ENCODE measurements at regions not wholly inside any gene's neighbourhood (a gene's known extent, or its start where the extent isn't known, plus 50 kb on each side); places are given as distances from the start of the nearest gene placed in this dataset.

- H3K27ac ChIP-seq (ENCODE audit: low read length in 2 of 2) = no peak overlapping the region
- H3K79me2 ChIP-seq (ENCODE audit: control insufficient read depth, insufficient read depth, low read length) = no peaks in the 10 kb centered on the region
- H3K9me3 Mint-ChIP-seq (ENCODE audit: insufficient read depth) = no peaks in the 10 kb centered on the region
- no peaks in the 10 kb centered on the region for H3K4me1 Mint-ChIP-seq
- no peak overlapping the region for H3K4me2 ChIP-seq (replicated peaks; ENCODE audit: low read depth, low read length, poor library complexity, severe bottlenecking)
- no peaks in the 10 kb centered on the region for H3K27me3 Mint-ChIP-seq
- H3K4me3 Mint-ChIP-seq = no peak overlapping the region
- no CpG with 5 or more reads among the region's 3 CpGs for WGBS (ENCODE audit: insufficient coverage)
- ATAC-seq (ENCODE audit: low read depth) (no peak), DNase-seq (no peak)
- H4K20me1 ChIP-seq (ENCODE audit: control insufficient read depth, insufficient read depth, low read length, poor library complexity, severe bottlenecking) = no peaks in the 10 kb centered on the region
- intact Hi-C loops (cut with micrococcal nuclease) = no loop called here
- H3K4me3 ChIP-seq (ENCODE audit: control extremely low read depth in 1 of 5, extremely low read depth in 1 of 5, insufficient read depth in 1 of 5, low read depth in 2 of 5, low read length in 4 of 5) = no peak overlapping the region
- H2AFZ ChIP-seq (ENCODE audit: insufficient read depth, low read depth, low read length, poor library complexity, severe bottlenecking) = no peak overlapping the region
- no peaks in the 10 kb centered on the region for H3K27me3 ChIP-seq (replicated peaks in 1 of 4; ENCODE audit: control extremely low read depth in 1 of 4, control insufficient read depth in 3 of 4, insufficient read depth in 4 of 4, low read length in 3 of 4)
- H3K4me1 ChIP-seq (ENCODE audit: control insufficient read depth in 2 of 2, insufficient read depth in 2 of 2, low read length in 2 of 2) = no peaks in the 10 kb centered on the region
- H3K9me3 ChIP-seq (ENCODE audit: control extremely low read depth in 1 of 3, control insufficient read depth in 2 of 3, insufficient read depth in 1 of 3, low read length in 2 of 3) = no peaks in the 10 kb centered on the region
- no peak overlapping the region for H3K27ac Mint-ChIP-seq
- H3K9ac ChIP-seq (ENCODE audit: low read length) = no peak overlapping the region
- CTCF ChIA-PET = no interaction called here
- POLR2A ChIA-PET = no interaction called here
- no peak for TF ChIP-seq CTCF (IDR thresholded peaks at IDR 0.05)
- no peaks in the 10 kb centered on the region for H3K36me3 ChIP-seq (replicated peaks in 1 of 2; ENCODE audit: control extremely low read depth in 1 of 2, control insufficient read depth in 1 of 2, extremely low read depth in 1 of 2, insufficient read depth in 2 of 2, low read length in 1 of 2)
Measured at GRCh38 chr3:62968128-62968527, 92.9 kb upstream of the CADPS start.

DNA sequence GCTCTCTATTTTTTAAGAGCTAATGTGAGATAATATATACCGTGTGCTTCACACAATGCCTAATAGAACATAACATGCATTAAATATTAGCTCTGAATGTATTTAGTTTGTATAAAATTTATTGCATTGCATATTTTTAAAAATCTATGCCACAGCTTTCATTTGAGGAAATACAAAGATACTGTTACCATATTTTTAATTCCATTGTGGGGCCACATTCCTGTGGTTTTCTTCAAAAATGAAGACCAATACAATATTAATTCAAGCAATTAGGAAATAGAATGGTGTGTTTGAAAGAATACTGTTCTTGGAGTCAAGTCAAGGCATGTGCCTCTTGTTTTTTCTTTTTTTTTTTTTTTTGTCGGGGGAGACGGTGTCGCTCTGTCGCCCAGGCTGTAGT, 95.4 kb upstream of the CADPS start:
- POLR2A ChIA-PET = interaction anchor here (0.6 kb wide), 1 partner anchor 146 kb away, joined by 3 read pairs; no protein-coding TSS in a partner anchor
- CTCF ChIA-PET = no interaction called here

More for the DNA sequence above, 95.4 kb upstream of the CADPS start:
- DNase-seq = no peak
- H3K36me3 ChIP-seq (replicated peaks in 1 of 2; ENCODE audit: control extremely low read depth in 1 of 2, control insufficient read depth in 1 of 2, extremely low read depth in 1 of 2, insufficient read depth in 2 of 2, low read length in 1 of 2) = no peaks in the 10 kb centered on the region
- no peaks in the 10 kb centered on the region for H3K27me3 ChIP-seq (replicated peaks in 1 of 4; ENCODE audit: control extremely low read depth in 1 of 4, control insufficient read depth in 3 of 4, insufficient read depth in 4 of 4, low read length in 3 of 4)
- H3K79me2 ChIP-seq (ENCODE audit: control insufficient read depth, insufficient read depth, low read length) = no peaks in the 10 kb centered on the region
- 100% methylated on average over 1 of the region's 5 CpGs for WGBS (ENCODE audit: insufficient coverage)
- Mint-ChIP-seq H3K4me1 (no peaks in the 10 kb centered on the region), H3K9me3 (ENCODE audit: insufficient read depth) (no peaks in the 10 kb centered on the region), H3K27me3 (no peaks in the 10 kb centered on the region), H3K4me3 (no peak overlapping the region), H3K27ac (no peak overlapping the region)
- H2AFZ ChIP-seq (ENCODE audit: insufficient read depth, low read depth, low read length, poor library complexity, severe bottlenecking) = no peak overlapping the region
- H3K4me3 ChIP-seq (ENCODE audit: control extremely low read depth in 1 of 5, extremely low read depth in 1 of 5, insufficient read depth in 1 of 5, low read depth in 2 of 5, low read length in 4 of 5) = no peak overlapping the region
- H3K9me3 ChIP-seq (ENCODE audit: control extremely low read depth in 1 of 3, control insufficient read depth in 2 of 3, insufficient read depth in 1 of 3, low read length in 2 of 3) = no peaks in the 10 kb centered on the region
- intact Hi-C loops (cut with micrococcal nuclease) = no loop called here
- no peak for ATAC-seq (ENCODE audit: low read depth)
- no peaks in the 10 kb centered on the region for H3K4me1 ChIP-seq (ENCODE audit: control insufficient read depth in 2 of 2, insufficient read depth in 2 of 2, low read length in 2 of 2)
- H4K20me1 ChIP-seq (ENCODE audit: control insufficient read depth, insufficient read depth, low read length, poor library complexity, severe bottlenecking) = no peaks in the 10 kb centered on the region
- H3K27ac ChIP-seq (ENCODE audit: low read length in 2 of 2) = no peak overlapping the region
- no peak overlapping the region for H3K4me2 ChIP-seq (replicated peaks; ENCODE audit: low read depth, low read length, poor library complexity, severe bottlenecking)
- no peak for TF ChIP-seq CTCF (IDR thresholded peaks at IDR 0.05)
- TF ChIP-seq EZH2 (IDR thresholded peaks at IDR 0.05; ENCODE audit: borderline replicate concordance, insufficient read depth, low read depth, low read length, poor library complexity, severe bottlenecking) = no peak
- H3K9ac ChIP-seq (ENCODE audit: low read length) = no peak overlapping the region
